Suprapubic skin (tissue), 3 donors: ENCODE measurements at regions not wholly inside any gene's neighbourhood (a gene's known extent, or its start where the extent isn't known, plus 50 kb on each side); places are given as distances from the start of the nearest gene placed in this dataset.

Source experiments
- POLR2A ChIP-seq, 2 donors: fragments of 450-650 bp; IDR thresholded peaks; one replicate each; pipeline ENCODE4 v1.6.1; 2017; ENCODE audit warnings: antibody characterized with exemption in 2 of 2, mild to moderate bottlenecking in 2 of 2, moderate library complexity in 2 of 2
- TF ChIP-seq, protein P1 (sequence below), 2 donors: fragments of 200-600 bp in 1 of 2; fragments of 450-650 bp in 1 of 2; sonication (generic) in 1 of 2; IDR thresholded peaks; one replicate each; pipeline ENCODE4 v1.5.1; 2016 to 2019; ENCODE audit warnings: antibody characterized with exemption in 2 of 2, mild to moderate bottlenecking in 1 of 2, moderate library complexity in 1 of 2

DNA sequence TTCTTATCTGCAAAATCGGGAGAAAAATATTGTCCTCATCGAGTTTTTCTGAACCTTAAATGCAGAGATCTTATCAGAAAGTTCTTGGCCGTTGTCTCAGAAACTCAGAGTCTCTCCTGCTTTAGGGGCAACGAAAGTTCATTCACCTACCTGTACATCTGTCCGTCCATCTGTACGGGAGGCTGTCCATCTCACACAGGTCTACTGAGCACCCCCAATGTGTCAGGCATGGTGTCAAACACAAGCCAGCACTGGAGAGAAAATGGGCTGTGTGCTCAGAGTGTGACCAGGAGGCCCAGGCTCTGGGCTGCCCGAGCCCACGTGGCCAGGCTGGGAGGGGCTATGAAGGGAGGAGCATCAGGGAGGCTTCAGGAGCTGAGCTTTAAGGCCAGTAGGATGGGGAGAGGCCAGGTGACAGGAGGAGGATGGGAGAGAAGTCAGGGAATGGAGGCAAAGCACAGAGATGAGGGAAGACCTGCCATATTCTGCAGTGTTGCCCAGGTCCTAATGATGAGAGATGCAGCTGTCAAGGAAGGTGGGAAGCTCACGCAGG, 62.4 kb upstream of the MYEOV start:
- TF ChIP-seq POLR2A (IDR thresholded peaks at IDR 0.05) = no peak
- TF ChIP-seq, protein P1, sequence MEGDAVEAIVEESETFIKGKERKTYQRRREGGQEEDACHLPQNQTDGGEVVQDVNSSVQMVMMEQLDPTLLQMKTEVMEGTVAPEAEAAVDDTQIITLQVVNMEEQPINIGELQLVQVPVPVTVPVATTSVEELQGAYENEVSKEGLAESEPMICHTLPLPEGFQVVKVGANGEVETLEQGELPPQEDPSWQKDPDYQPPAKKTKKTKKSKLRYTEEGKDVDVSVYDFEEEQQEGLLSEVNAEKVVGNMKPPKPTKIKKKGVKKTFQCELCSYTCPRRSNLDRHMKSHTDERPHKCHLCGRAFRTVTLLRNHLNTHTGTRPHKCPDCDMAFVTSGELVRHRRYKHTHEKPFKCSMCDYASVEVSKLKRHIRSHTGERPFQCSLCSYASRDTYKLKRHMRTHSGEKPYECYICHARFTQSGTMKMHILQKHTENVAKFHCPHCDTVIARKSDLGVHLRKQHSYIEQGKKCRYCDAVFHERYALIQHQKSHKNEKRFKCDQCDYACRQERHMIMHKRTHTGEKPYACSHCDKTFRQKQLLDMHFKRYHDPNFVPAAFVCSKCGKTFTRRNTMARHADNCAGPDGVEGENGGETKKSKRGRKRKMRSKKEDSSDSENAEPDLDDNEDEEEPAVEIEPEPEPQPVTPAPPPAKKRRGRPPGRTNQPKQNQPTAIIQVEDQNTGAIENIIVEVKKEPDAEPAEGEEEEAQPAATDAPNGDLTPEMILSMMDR (IDR thresholded peaks at IDR 0.05) = no peak
